ENCODE measurements at regions not wholly inside any gene's neighbourhood (a gene's known extent, or its start where the extent isn't known, plus 50 kb on each side); places are given as distances from the start of the nearest gene placed in this dataset.

DNA sequence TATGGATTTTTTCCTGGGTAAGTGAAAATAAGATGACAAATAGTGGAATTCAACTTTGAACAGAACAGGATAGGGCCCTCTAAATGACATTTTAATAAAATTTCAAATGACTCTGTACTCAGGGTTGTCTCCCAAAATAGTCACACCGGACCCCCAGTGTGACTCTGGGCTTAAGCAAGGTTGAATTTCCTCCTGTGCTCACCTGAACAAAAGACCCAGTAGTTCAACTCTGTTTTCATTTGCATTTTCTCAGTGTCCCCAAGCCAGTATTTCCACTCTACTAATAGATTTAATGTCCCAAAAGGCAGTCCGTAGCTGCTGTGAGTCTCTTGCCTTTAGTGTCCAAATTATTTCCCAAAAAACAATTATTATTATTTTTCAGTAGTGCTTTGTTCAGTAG lies 296.6 kb downstream of the PLOD2 start:
- TF ChIP-seq, protein P1, sequence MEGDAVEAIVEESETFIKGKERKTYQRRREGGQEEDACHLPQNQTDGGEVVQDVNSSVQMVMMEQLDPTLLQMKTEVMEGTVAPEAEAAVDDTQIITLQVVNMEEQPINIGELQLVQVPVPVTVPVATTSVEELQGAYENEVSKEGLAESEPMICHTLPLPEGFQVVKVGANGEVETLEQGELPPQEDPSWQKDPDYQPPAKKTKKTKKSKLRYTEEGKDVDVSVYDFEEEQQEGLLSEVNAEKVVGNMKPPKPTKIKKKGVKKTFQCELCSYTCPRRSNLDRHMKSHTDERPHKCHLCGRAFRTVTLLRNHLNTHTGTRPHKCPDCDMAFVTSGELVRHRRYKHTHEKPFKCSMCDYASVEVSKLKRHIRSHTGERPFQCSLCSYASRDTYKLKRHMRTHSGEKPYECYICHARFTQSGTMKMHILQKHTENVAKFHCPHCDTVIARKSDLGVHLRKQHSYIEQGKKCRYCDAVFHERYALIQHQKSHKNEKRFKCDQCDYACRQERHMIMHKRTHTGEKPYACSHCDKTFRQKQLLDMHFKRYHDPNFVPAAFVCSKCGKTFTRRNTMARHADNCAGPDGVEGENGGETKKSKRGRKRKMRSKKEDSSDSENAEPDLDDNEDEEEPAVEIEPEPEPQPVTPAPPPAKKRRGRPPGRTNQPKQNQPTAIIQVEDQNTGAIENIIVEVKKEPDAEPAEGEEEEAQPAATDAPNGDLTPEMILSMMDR (IDR thresholded peaks at IDR 0.05): no peak
- TF ChIP-seq POLR2AphosphoS5 (IDR thresholded peaks at IDR 0.05) (no peak), POLR2A (IDR thresholded peaks at IDR 0.05) (no peak)
